Endothelial cell of umbilical vein (primary cell): ENCODE measurements at regions not wholly inside any gene's neighbourhood (a gene's known extent, or its start where the extent isn't known, plus 50 kb on each side); places are given as distances from the start of the nearest gene placed in this dataset.

Source experiments
- BruUV-seq: library from RNA; stranded (reverse); fragments of 400-500 nt; replicated peaks from 2 replicates; lab custom pipeline; 2021; lab: Mats Ljungman, UMichigan
- CTCF ChIA-PET: fragments of 300-600, 350-600 bp; sonication (Branson Sonifier 250); formaldehyde crosslinking; loops from one replicate; lab custom pipeline; 2021; ENCODE audit warnings: antibody characterized with exemption, inconsistent platforms; lab: Charles Lee
- POLR2A ChIA-PET: fragments of 300-600, 350-600 bp; sonication (Branson Sonifier 250); formaldehyde crosslinking; loops from one replicate; lab custom pipeline; 2021; ENCODE audit warnings: antibody characterized with exemption, inconsistent platforms; lab: Charles Lee
- DNase-seq: peaks from one replicate; pipeline ENCODE4 v3.0.0-alpha.2; 2011; ENCODE audit warnings: low read depth, low spot score
- FAIRE-seq: peaks from 2 replicates; lab custom pipeline; 2011; peaks lifted over from hg19 to GRCh38; lab: Jason Lieb, UNC
- H2AFZ ChIP-seq: 2 replicates; pipeline ENCODE4 v1.6.0; 2012; ENCODE audit warnings: low read depth, low read length, control low read depth, inconsistent platforms
- H3K27ac ChIP-seq: 2 replicates; pipeline ENCODE4 v1.5.1; 2011; ENCODE audit warnings: low read depth, mild to moderate bottlenecking, control low read depth, low read length, moderate library complexity; ENCODE audit not compliant: insufficient read depth
- H3K27me3 ChIP-seq, 2 experiments: 2 replicates each; pipeline versions ENCODE4 v1.6.0 to v1.6.1; 2011; ENCODE audit warnings: low read length in 2 of 2, mixed read lengths in 1 of 2; ENCODE audit not compliant: control insufficient read depth in 2 of 2, insufficient read depth in 2 of 2
- H3K36me3 ChIP-seq, 2 experiments: 2 replicates in 1 of 2; 3 replicates in 1 of 2; pipeline ENCODE4 v1.5.1; 2011; ENCODE audit warnings: low read length in 2 of 2, mild to moderate bottlenecking in 1 of 2, moderate library complexity in 1 of 2; ENCODE audit not compliant: control insufficient read depth in 2 of 2, insufficient read depth in 2 of 2; ENCODE audit errors: extremely low read depth in 1 of 2
- H3K4me1 ChIP-seq: 3 replicates; pipeline ENCODE4 v1.5.1; 2011; ENCODE audit warnings: mild to moderate bottlenecking, low read length; ENCODE audit not compliant: control insufficient read depth, insufficient read depth; ENCODE audit errors: extremely low read depth
- H3K4me2 ChIP-seq: 2 replicates; pipeline ENCODE4 v1.6.1; 2011; ENCODE audit warnings: low read length, control low read depth, mixed read lengths; ENCODE audit not compliant: insufficient read depth
- H3K4me3 ChIP-seq, 3 experiments: fragments of 200-600 bp in 1 of 3; sonication (generic), shearing (Covaris generic) in 1 of 3; replicated peaks in 1 of 3; 2 replicates each; pipeline ENCODE4 v1.5.1; 2011 to 2016; ENCODE audit warnings: control low read depth in 3 of 3, low read length in 3 of 3, mild to moderate bottlenecking in 2 of 3, inconsistent platforms in 1 of 3, low read depth in 1 of 3, moderate library complexity in 1 of 3; ENCODE audit not compliant: insufficient read depth in 1 of 3
- H3K79me2 ChIP-seq: 2 replicates; pipeline ENCODE4 v1.6.0; 2012; ENCODE audit warnings: low read length, inconsistent platforms; ENCODE audit not compliant: control insufficient read depth, insufficient read depth
- H3K9ac ChIP-seq: replicated peaks from 2 replicates; pipeline ENCODE3; 2011; ENCODE audit warnings: low read length, control low read depth; ENCODE audit not compliant: insufficient read depth; ENCODE audit errors: extremely low read depth
- H3K9me1 ChIP-seq: replicated peaks from 3 replicates; pipeline ENCODE4 v1.6.0; 2011; ENCODE audit warnings: mild to moderate bottlenecking, low read length; ENCODE audit not compliant: control insufficient read depth, insufficient read depth; ENCODE audit errors: extremely low read depth
- H3K9me3 ChIP-seq: replicated peaks from 2 replicates; pipeline ENCODE4 v1.5.1; 2012; ENCODE audit warnings: low read length, inconsistent platforms; ENCODE audit not compliant: control insufficient read depth, insufficient read depth
- H4K20me1 ChIP-seq: replicated peaks from 2 replicates; pipeline ENCODE3; 2011; ENCODE audit warnings: mild to moderate bottlenecking, low read length; ENCODE audit not compliant: control insufficient read depth, insufficient read depth; ENCODE audit errors: extremely low read depth
- EZH2 ChIP-seq: IDR thresholded peaks from 2 replicates; pipeline ENCODE4 v1.6.1; 2012; ENCODE audit warnings: borderline replicate concordance, low read depth, mild to moderate bottlenecking, moderate library complexity, low read length, inconsistent platforms; ENCODE audit not compliant: severe bottlenecking
- FOS ChIP-seq: IDR thresholded peaks from 2 replicates; pipeline ENCODE4 v1.6.1; 2011; ENCODE audit warnings: mild to moderate bottlenecking, low read length, moderate library complexity, borderline replicate concordance; ENCODE audit not compliant: insufficient read depth
- GATA2 ChIP-seq: IDR thresholded peaks from 2 replicates; pipeline ENCODE4 v1.7.0; 2011; ENCODE audit warnings: low read depth, mild to moderate bottlenecking, moderate library complexity, mixed read lengths, low read length; ENCODE audit not compliant: insufficient read length, insufficient read depth
- JUN ChIP-seq: IDR thresholded peaks from 2 replicates; pipeline ENCODE4 v1.6.1; 2011; ENCODE audit warnings: borderline replicate concordance, low read depth; ENCODE audit not compliant: insufficient read length, insufficient read depth
- MYC ChIP-seq: IDR thresholded peaks from one replicate; pipeline ENCODE4 v1.6.1; 2011; ENCODE audit warnings: mild to moderate bottlenecking, low read depth, low read length
- POLR2A ChIP-seq: IDR thresholded peaks from 2 replicates; pipeline ENCODE4 v1.6.1; 2012; ENCODE audit warnings: low read depth, mild to moderate bottlenecking, control low read depth, low read length
- POLR2AphosphoS5 ChIP-seq: IDR thresholded peaks from 2 replicates; pipeline ENCODE4 v1.6.1; 2012; ENCODE audit warnings: low read depth, mild to moderate bottlenecking, control low read depth, low read length, moderate library complexity; ENCODE audit not compliant: insufficient read depth
- dilution Hi-C: fragments of 300-500 bp; cut with MboI; formaldehyde crosslinking; loops from one replicate; pipeline ENCODE4 v1.15.0; 2019; ENCODE audit warnings: low sequenced_read_pairs; ENCODE audit not compliant: extremely low pct_ligation_motif_present
- intact Hi-C: fragments of 100-400 bp; cut with micrococcal nuclease; formaldehyde crosslinking; loops from one replicate; pipeline ENCODE4 v1.10.0; 2022
- TF ChIP-seq, protein P1 (sequence below), 2 donors: IDR thresholded peaks; 1 replicate in 1 of 2; 2 replicates in 1 of 2; pipeline ENCODE4 v1.5.1; 2011; ENCODE audit warnings: low read length in 2 of 2, mild to moderate bottlenecking in 2 of 2, moderate library complexity in 2 of 2, control low read depth in 1 of 2, inconsistent platforms in 1 of 2, low read depth in 1 of 2; ENCODE audit not compliant: insufficient read depth in 1 of 2; ENCODE audit errors: extremely low read depth in 1 of 2
- TF ChIP-seq, protein P2 (sequence below): IDR thresholded peaks from 2 replicates; pipeline ENCODE4 v1.6.1; 2011; ENCODE audit not compliant: insufficient read depth, insufficient read length

DNA sequence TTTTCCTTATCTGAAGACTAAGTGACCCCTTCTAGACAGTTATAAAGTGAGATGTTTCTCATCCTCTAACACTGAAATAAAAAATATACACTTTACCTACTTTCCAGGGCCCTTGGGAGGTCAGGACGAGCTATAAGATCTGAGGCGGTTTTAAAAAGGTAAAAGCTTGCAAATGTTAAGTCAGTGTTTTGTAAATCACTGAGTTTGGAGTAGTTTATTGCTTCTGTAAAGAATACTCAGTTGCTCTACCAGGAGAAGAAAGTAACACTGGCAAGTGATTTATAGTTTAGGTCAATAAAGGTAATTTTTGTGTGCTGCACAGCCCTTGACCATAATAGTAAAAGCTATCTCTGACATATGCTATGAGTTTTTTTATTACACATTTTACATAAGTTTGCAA is 584.5 kb downstream of the TMTC2 start:
- H2AFZ ChIP-seq: no peak overlapping the region
- H3K4me2 ChIP-seq: no peak overlapping the region
- H3K4me3 ChIP-seq: no peak overlapping the region
- H3K27ac ChIP-seq: no peak overlapping the region
- FAIRE-seq (no peak), DNase-seq (no peak)
- H3K27me3 ChIP-seq: no peaks in the 10 kb centered on the region
- no peaks in the 10 kb centered on the region for H3K79me2 ChIP-seq
- no peaks in the 10 kb centered on the region for H3K4me1 ChIP-seq
- H3K9ac ChIP-seq: no peak overlapping the region
- dilution Hi-C loops (no loop called here), intact Hi-C loops (no loop called here)
- no peaks in the 10 kb centered on the region for H3K36me3 ChIP-seq
- H3K9me1 ChIP-seq: no peaks in the 10 kb centered on the region
- POLR2A ChIA-PET: no interaction called here
- no peaks in the 10 kb centered on the region for H3K9me3 ChIP-seq
- TF ChIP-seq FOS: no peak
- no peak for TF ChIP-seq EZH2
- TF ChIP-seq MYC: no peak
- TF ChIP-seq, protein P1, sequence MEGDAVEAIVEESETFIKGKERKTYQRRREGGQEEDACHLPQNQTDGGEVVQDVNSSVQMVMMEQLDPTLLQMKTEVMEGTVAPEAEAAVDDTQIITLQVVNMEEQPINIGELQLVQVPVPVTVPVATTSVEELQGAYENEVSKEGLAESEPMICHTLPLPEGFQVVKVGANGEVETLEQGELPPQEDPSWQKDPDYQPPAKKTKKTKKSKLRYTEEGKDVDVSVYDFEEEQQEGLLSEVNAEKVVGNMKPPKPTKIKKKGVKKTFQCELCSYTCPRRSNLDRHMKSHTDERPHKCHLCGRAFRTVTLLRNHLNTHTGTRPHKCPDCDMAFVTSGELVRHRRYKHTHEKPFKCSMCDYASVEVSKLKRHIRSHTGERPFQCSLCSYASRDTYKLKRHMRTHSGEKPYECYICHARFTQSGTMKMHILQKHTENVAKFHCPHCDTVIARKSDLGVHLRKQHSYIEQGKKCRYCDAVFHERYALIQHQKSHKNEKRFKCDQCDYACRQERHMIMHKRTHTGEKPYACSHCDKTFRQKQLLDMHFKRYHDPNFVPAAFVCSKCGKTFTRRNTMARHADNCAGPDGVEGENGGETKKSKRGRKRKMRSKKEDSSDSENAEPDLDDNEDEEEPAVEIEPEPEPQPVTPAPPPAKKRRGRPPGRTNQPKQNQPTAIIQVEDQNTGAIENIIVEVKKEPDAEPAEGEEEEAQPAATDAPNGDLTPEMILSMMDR (IDR thresholded peaks at IDR 0.05; ENCODE audit: extremely low read depth in 1 of 2, insufficient read depth in 1 of 2, low read depth in 1 of 2, low read length in 2 of 2): no peak
- TF ChIP-seq POLR2AphosphoS5: no peak
- TF ChIP-seq, protein P2, sequence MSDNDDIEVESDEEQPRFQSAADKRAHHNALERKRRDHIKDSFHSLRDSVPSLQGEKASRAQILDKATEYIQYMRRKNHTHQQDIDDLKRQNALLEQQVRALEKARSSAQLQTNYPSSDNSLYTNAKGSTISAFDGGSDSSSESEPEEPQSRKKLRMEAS: no peak
- TF ChIP-seq POLR2A: no peak
- TF ChIP-seq GATA2: no peak
- TF ChIP-seq JUN: no peak
- H4K20me1 ChIP-seq: no peaks in the 10 kb centered on the region
- BruUV-seq: no TSS peak
- CTCF ChIA-PET: no interaction called here
